H9 (cell line): ENCODE measurements at regions not wholly inside any gene's neighbourhood (a gene's known extent, or its start where the extent isn't known, plus 50 kb on each side); places are given as distances from the start of the nearest gene placed in this dataset.

Experiments
- DNase-seq: peaks from one replicate; pipeline ENCODE4 v3.0.0-alpha.2; 2017
- H2AFZ ChIP-seq: one replicate; pipeline ENCODE4 v1.6.1; 2013; ENCODE audit warnings: mild to moderate bottlenecking, low read length, control low read depth, moderate library complexity
- H2AK5ac ChIP-seq: 2 replicates; pipeline ENCODE4 v1.6.1; 2013; ENCODE audit warnings: low read length, control low read depth, mixed read lengths; ENCODE audit not compliant: insufficient read length
- H2BK120ac ChIP-seq: one replicate; pipeline ENCODE4 v1.6.1; 2013; ENCODE audit warnings: low read depth, mild to moderate bottlenecking, low read length, control low read depth, inconsistent platforms; ENCODE audit not compliant: poor library complexity, severe bottlenecking
- H2BK12ac ChIP-seq: 2 replicates; pipeline ENCODE4 v1.6.1; 2013; ENCODE audit warnings: low read length, control low read depth, mixed read lengths, low read depth; ENCODE audit not compliant: insufficient read length
- H2BK15ac ChIP-seq: 2 replicates; pipeline ENCODE4 v1.6.1; 2013; ENCODE audit warnings: low read depth, low read length, control low read depth
- H2BK20ac ChIP-seq: one replicate; pipeline ENCODE4 v1.6.1; 2013; ENCODE audit warnings: low read depth, mild to moderate bottlenecking, low read length, control low read depth, inconsistent platforms; ENCODE audit not compliant: poor library complexity, severe bottlenecking
- H2BK5ac ChIP-seq: 2 replicates; pipeline ENCODE4 v1.6.1; 2013; ENCODE audit warnings: low read length, control low read depth, mixed read lengths; ENCODE audit not compliant: insufficient read length
- H3K14ac ChIP-seq: 2 replicates; pipeline ENCODE4 v1.6.1; 2013; ENCODE audit warnings: low read length, control low read depth; ENCODE audit not compliant: insufficient read depth
- H3K18ac ChIP-seq: 2 replicates; pipeline ENCODE4 v1.6.1; 2013; ENCODE audit warnings: low read depth, mild to moderate bottlenecking, mixed read lengths, low read length, control low read depth; ENCODE audit not compliant: insufficient read length
- H3K23ac ChIP-seq: 2 replicates; pipeline ENCODE4 v1.6.1; 2013; ENCODE audit warnings: low read length, control low read depth, mixed read lengths, low read depth; ENCODE audit not compliant: insufficient read length
- H3K23me2 ChIP-seq: 2 replicates; pipeline ENCODE4 v1.6.1; 2013; ENCODE audit warnings: low read depth, mild to moderate bottlenecking, mixed read lengths, low read length, control low read depth; ENCODE audit not compliant: insufficient read length, poor library complexity, severe bottlenecking
- H3K27ac ChIP-seq: 2 replicates; pipeline ENCODE4 v1.5.1; 2013; ENCODE audit warnings: low read length, control low read depth, mixed read lengths, low read depth; ENCODE audit not compliant: insufficient read length
- H3K27me3 ChIP-seq: 2 replicates; pipeline ENCODE4 v1.6.1; 2013; ENCODE audit warnings: low read length, control low read depth, inconsistent platforms; ENCODE audit not compliant: insufficient read depth
- H3K4ac ChIP-seq: 2 replicates; pipeline ENCODE4 v1.6.1; 2013; ENCODE audit warnings: low read depth, mild to moderate bottlenecking, control low read depth, inconsistent platforms, low read length, moderate library complexity
- H3K4me1 ChIP-seq: 2 replicates; pipeline ENCODE4 v1.6.1; 2013; ENCODE audit warnings: low read length, control low read depth, inconsistent platforms; ENCODE audit not compliant: insufficient read depth
- H3K4me2 ChIP-seq: 2 replicates; pipeline ENCODE4 v1.6.1; 2013; ENCODE audit warnings: low read length, control low read depth, mixed read lengths; ENCODE audit not compliant: insufficient read length, insufficient read depth
- H3K56ac ChIP-seq: 2 replicates; pipeline ENCODE4 v1.6.1; 2013; ENCODE audit warnings: low read depth, mild to moderate bottlenecking, mixed read lengths, low read length, control low read depth; ENCODE audit not compliant: insufficient read length
- H3K79me1 ChIP-seq: 2 replicates; pipeline ENCODE4 v1.6.1; 2013; ENCODE audit warnings: low read depth, mild to moderate bottlenecking, moderate library complexity, low read length, control low read depth, inconsistent platforms; ENCODE audit not compliant: insufficient read depth, poor library complexity, severe bottlenecking
- H3K79me2 ChIP-seq: 2 replicates; pipeline ENCODE4 v1.6.1; 2013; ENCODE audit warnings: low read length, control low read depth, inconsistent platforms; ENCODE audit not compliant: insufficient read depth
- H3K9ac ChIP-seq: 2 replicates; pipeline ENCODE4 v1.6.1; 2013; ENCODE audit warnings: low read length, control low read depth, mixed read lengths; ENCODE audit not compliant: insufficient read length; ENCODE audit errors: extremely low read depth
- H3K9me3 ChIP-seq: one replicate; pipeline ENCODE4 v1.6.1; 2013; ENCODE audit warnings: low read depth, low read length, inconsistent platforms; ENCODE audit not compliant: control insufficient read depth
- H3T11ph ChIP-seq: one replicate; pipeline ENCODE4 v1.6.1; 2013; ENCODE audit warnings: mild to moderate bottlenecking, low read length, control low read depth, inconsistent platforms
- H4K20me1 ChIP-seq: one replicate; pipeline ENCODE4 v1.6.1; 2013; ENCODE audit not compliant: control insufficient read depth, insufficient read length, insufficient read depth
- H4K5ac ChIP-seq: 2 replicates; pipeline ENCODE4 v1.6.1; 2013; ENCODE audit warnings: low read depth, mild to moderate bottlenecking, mixed read lengths, low read length, control low read depth; ENCODE audit not compliant: insufficient read length
- H4K8ac ChIP-seq: replicated peaks from 2 replicates; pipeline ENCODE4 v1.6.1; 2013; ENCODE audit warnings: low read length, control low read depth, mixed read lengths, low read depth; ENCODE audit not compliant: insufficient read length
- H4K91ac ChIP-seq: 2 replicates; pipeline ENCODE4 v1.6.1; 2013; ENCODE audit warnings: low read depth, mild to moderate bottlenecking, moderate library complexity, mixed read lengths, low read length, control low read depth; ENCODE audit not compliant: insufficient read length
- H3K27ac Mint-ChIP-seq, 3 experiments: 2 replicates in 2 of 3; 3 replicates in 1 of 3; pipeline ENCODE4 v1.8.0; 2020 to 2021; ENCODE audit warnings: mixed read lengths in 3 of 3, mild to moderate bottlenecking in 1 of 3, moderate library complexity in 1 of 3
- H3K27me3 Mint-ChIP-seq: 2 replicates; pipeline ENCODE4 v1.8.0; 2021; ENCODE audit warnings: low read depth, mild to moderate bottlenecking, moderate library complexity, mixed read lengths
- H3K36me3 Mint-ChIP-seq, 3 experiments: 2 replicates in 2 of 3; 3 replicates in 1 of 3; pipeline ENCODE4 v1.8.0; 2020 to 2021; ENCODE audit warnings: low read depth in 3 of 3, mixed read lengths in 3 of 3; ENCODE audit not compliant: insufficient read depth in 1 of 3
- H3K4me1 Mint-ChIP-seq, 2 experiments: 2 replicates each; pipeline ENCODE4 v1.8.0; 2020; ENCODE audit warnings: mixed read lengths in 2 of 2
- H3K4me3 Mint-ChIP-seq, 2 experiments: 2 replicates in 1 of 2; 3 replicates in 1 of 2; pipeline ENCODE4 v1.8.0; 2020 to 2021; ENCODE audit warnings: mild to moderate bottlenecking in 2 of 2, mixed read lengths in 2 of 2, moderate library complexity in 1 of 2
- H3K9me3 Mint-ChIP-seq, 2 experiments: 2 replicates in 1 of 2; 3 replicates in 1 of 2; pipeline ENCODE4 v1.8.0; 2020; ENCODE audit warnings: mild to moderate bottlenecking in 2 of 2, mixed read lengths in 2 of 2, moderate library complexity in 1 of 2
- CTCF ChIP-seq: fragments of 200-600 bp; sonication (generic); conservative IDR thresholded peaks from 3 replicates; pipeline ENCODE4 v1.8.0; 2021; ENCODE audit warnings: antibody characterized with exemption, mild to moderate bottlenecking
- WGBS: extraction: QIAGEN DNeasy Blood & Tissue Kit; methylation state at CpG from one replicate; pipeline ENCODE4 v1.1.7; 2013; ENCODE audit warnings: missing lambda C conversion rate, low lambda C conversion rate, mixed read lengths; ENCODE audit not compliant: insufficient read length; ENCODE audit errors: extremely low coverage; 5-methylcytosine and 5-hydroxymethylcytosine counted together

GRCh38 chr5:120080781-120081180 is 383.3 kb upstream of the PRR16 start:
- H2BK12ac ChIP-seq: no peak overlapping the region
- Mint-ChIP-seq H3K27ac (no peak overlapping the region), H3K4me1 (peaks cover 9 to 11% of the 10 kb centered on the region in 2 experiments), H3K36me3 (no peaks in the 10 kb centered on the region), H3K9me3 (no peaks in the 10 kb centered on the region; a peak in 1 of 5 replicates), H3K27me3 (no peaks in the 10 kb centered on the region), H3K4me3 (no peak overlapping the region)
- H4K91ac ChIP-seq: no peak overlapping the region
- no peak overlapping the region for H2BK15ac ChIP-seq
- H2BK5ac ChIP-seq: no peak overlapping the region
- no peak overlapping the region for H4K5ac ChIP-seq
- H3K4me2 ChIP-seq: no peak overlapping the region
- H3T11ph ChIP-seq: no peak overlapping the region
- H3K9ac ChIP-seq: no peak overlapping the region
- H3K23me2 ChIP-seq: no peaks in the 10 kb centered on the region
- no peak overlapping the region for H2BK20ac ChIP-seq
- no peak overlapping the region for H3K23ac ChIP-seq
- H3K4me1 ChIP-seq: no peaks in the 10 kb centered on the region
- H3K18ac ChIP-seq: no peak overlapping the region
- WGBS: no CpG with 5 or more reads among the region's 3 CpGs
- no peak overlapping the region for H2AFZ ChIP-seq
- no peaks in the 10 kb centered on the region for H3K9me3 ChIP-seq
- no peaks in the 10 kb centered on the region for H3K79me2 ChIP-seq
- H3K27me3 ChIP-seq: no peaks in the 10 kb centered on the region
- no peaks in the 10 kb centered on the region for H4K20me1 ChIP-seq
- no peak overlapping the region for H3K56ac ChIP-seq
- H3K79me1 ChIP-seq: no peaks in the 10 kb centered on the region
- TF ChIP-seq CTCF: no peak
- DNase-seq: no peak
- no peak overlapping the region for H3K14ac ChIP-seq
- H2BK120ac ChIP-seq: no peak overlapping the region
- no peak overlapping the region for H2AK5ac ChIP-seq
- no peak overlapping the region for H4K8ac ChIP-seq
- no peak overlapping the region for H3K4ac ChIP-seq
- H3K27ac ChIP-seq: no peak overlapping the region
